ENCODE measurements at regions not wholly inside any gene's neighbourhood (a gene's known extent, or its start where the extent isn't known, plus 50 kb on each side); places are given as distances from the start of the nearest gene placed in this dataset.

GRCh38 chr3:76698136-76698706 lies 341.7 kb upstream of the ROBO2 start:
- Histone ChIP-seq H2BK120ac (replicated peaks; ENCODE audit: low read depth, low read length) (no peak overlapping the region), H4K20me1 (replicated peaks in 1 of 2; ENCODE audit: control insufficient read depth in 1 of 2, insufficient read depth in 2 of 2, low read length in 2 of 2) (no peaks in the 10 kb centered on the region), H2BK5ac (ENCODE audit: low read depth, low read length) (no peak overlapping the region), H3K9me3 (ENCODE audit: insufficient read depth in 2 of 2, low read depth in 1 of 2, low read length in 1 of 2) (no peaks in the 10 kb centered on the region), H3K36me3 (ENCODE audit: control insufficient read depth in 2 of 4, insufficient read depth in 4 of 4, low read length in 3 of 4) (no peaks in the 10 kb centered on the region), H3K9ac (replicated peaks in 1 of 4; ENCODE audit: extremely low read depth in 1 of 4, low read depth in 3 of 4, low read length in 3 of 4) (no peak overlapping the region), H2AK5ac (ENCODE audit: low read depth, low read length) (no peak overlapping the region), H3K4ac (replicated peaks; ENCODE audit: insufficient read length, low read depth, low read length) (no peak overlapping the region), H3K23ac (ENCODE audit: insufficient read length) (no peak overlapping the region), H2BK20ac (ENCODE audit: low read length) (0 out of 2 replicates have a peak overlapping the region, but pooled peaks have one; percentile 52), H3K14ac (ENCODE audit: insufficient read length) (no peak overlapping the region), H4K91ac (replicated peaks; ENCODE audit: insufficient read length, low read length) (no peak overlapping the region), H2BK15ac (ENCODE audit: low read length) (no peak overlapping the region), H4K8ac (ENCODE audit: extremely low read depth, insufficient read depth, low read length) (no peak overlapping the region), H3K18ac (ENCODE audit: extremely low read depth, low read length) (no peak overlapping the region), H3K27ac (ENCODE audit: low read depth, low read length) (no peak overlapping the region), H2BK12ac (ENCODE audit: low read depth, low read length) (no peak overlapping the region; the same call in 1 of the 2 replicates), H3K4me3 (ENCODE audit: extremely low read depth in 1 of 4, insufficient read depth in 2 of 4, low read depth in 3 of 4, low read length in 4 of 4) (no peak overlapping the region), H3K56ac (replicated peaks; ENCODE audit: insufficient read length, low read depth, low read length) (no peak overlapping the region), H3K23me2 (ENCODE audit: low read depth, low read length) (no peaks in the 10 kb centered on the region), H3K27me3 (replicated peaks in 1 of 4; ENCODE audit: control insufficient read depth in 3 of 4, extremely low read depth in 1 of 4, insufficient read depth in 3 of 4, low read length in 3 of 4) (no peaks in the 10 kb centered on the region), H3K79me2 (ENCODE audit: control insufficient read depth in 1 of 2, insufficient read depth in 2 of 2, low read length in 2 of 2) (no peaks in the 10 kb centered on the region), H3K79me1 (ENCODE audit: low read depth, low read length) (no peaks in the 10 kb centered on the region), H2AFZ (ENCODE audit: low read length) (no peak overlapping the region), H3K4me1 (replicated peaks in 1 of 4; ENCODE audit: control insufficient read depth in 3 of 4, insufficient read depth in 4 of 4, low read length in 3 of 4) (peaks cover 0 to 12% (median 3%) of the 10 kb centered on the region in 4 experiments; a peak in 3 of 7 replicates), H4K5ac (ENCODE audit: insufficient read length, low read depth, low read length) (no peak overlapping the region), H3K4me2 (ENCODE audit: insufficient read depth in 1 of 2, low read depth in 2 of 2, low read length in 2 of 2) (no peak overlapping the region)
- FAIRE-seq (no peak), DNase-seq (ENCODE audit: low read depth in 1 of 2, low spot score in 2 of 2) (no peak)
- TF ChIP-seq SP2 (IDR thresholded peaks at IDR 0.05; ENCODE audit: low read length) = no peak
- TF ChIP-seq CHD1 (IDR thresholded peaks at IDR 0.05; ENCODE audit: low read depth, low read length) = no peak
- TF ChIP-seq SUZ12 (IDR thresholded peaks at IDR 0.05; ENCODE audit: low read length) = no peak
- TF ChIP-seq CTCF (IDR thresholded peaks at IDR 0.05; ENCODE audit: control extremely low read depth in 1 of 3, insufficient read depth in 1 of 3, low read depth in 1 of 3, low read length in 3 of 3) = no peak
- CTCF ChIA-PET (ENCODE audit: partially characterized antibody) = interaction anchor here (0.6 to 1.8 kb wide), 6 partner anchors 9 to 128 kb away, joined by 3 to 6 read pairs (median 3); no protein-coding TSS in a partner anchor
- POLR2A ChIA-PET (ENCODE audit: partially characterized antibody) = interaction anchor here (0.6 kb wide), 1 partner anchor 561 kb away, joined by 3 read pairs; no protein-coding TSS in a partner anchor
- WGBS, 2 experiments (ENCODE audit: extremely low coverage in 1 of 2, insufficient coverage in 1 of 2, insufficient read length in 1 of 2, insufficient replicate concordance in 2 of 2, low coverage in 1 of 2, low lambda C conversion rate in 2 of 2, missing lambda C conversion rate in 1 of 2) = 80% methylated on average over 7 of the region's 7 CpGs; no CpG with 5 or more reads in 1 of the 2 experiments

Data from H1 (cell line).